SJSA1 (cell line): ENCODE measurements at regions not wholly inside any gene's neighbourhood (a gene's known extent, or its start where the extent isn't known, plus 50 kb on each side); places are given as distances from the start of the nearest gene placed in this dataset.

Experiments
- DNase-seq, 2 experiments: peaks; one replicate each; pipeline ENCODE4 v3.0.0-alpha.2; 2015 to 2020; ENCODE audit warnings: low spot score in 2 of 2, low read depth in 1 of 2
- H3K27ac ChIP-seq: fragments of 250-450 bp; sonication (Bioruptor Pico); 2 replicates; pipeline ENCODE4 v1.5.1; 2020; ENCODE audit warnings: mild to moderate bottlenecking, moderate library complexity
- H3K27me3 ChIP-seq: fragments of 250-450 bp; sonication (Bioruptor Pico); replicated peaks from 2 replicates; pipeline ENCODE4 v1.5.1; 2020; ENCODE audit warnings: mild to moderate bottlenecking, moderate library complexity
- H3K36me3 ChIP-seq: fragments of 250-450 bp; sonication (Bioruptor Pico); 2 replicates; pipeline ENCODE4 v1.5.1; 2020; ENCODE audit warnings: mild to moderate bottlenecking
- H3K4me1 ChIP-seq: fragments of 250-450 bp; sonication (Bioruptor Pico); replicated peaks from 2 replicates; pipeline ENCODE4 v1.6.1; 2021; ENCODE audit warnings: mild to moderate bottlenecking
- H3K4me3 ChIP-seq: fragments of 250-450 bp; sonication (Bioruptor Pico); 2 replicates; pipeline ENCODE4 v1.5.1; 2020; ENCODE audit warnings: mild to moderate bottlenecking
- H3K9me3 ChIP-seq: fragments of 250-450 bp; sonication (Bioruptor Pico); replicated peaks from 2 replicates; pipeline ENCODE4 v1.5.1; 2020; ENCODE audit warnings: mild to moderate bottlenecking

- Histone ChIP-seq H3K4me1 (peaks cover 23% of the 10 kb centered on the region), H3K27ac (no peak overlapping the region), H3K9me3 (no peaks in the 10 kb centered on the region), H3K36me3 (no peaks in the 10 kb centered on the region), H3K27me3 (no peaks in the 10 kb centered on the region), H3K4me3 (no peak overlapping the region)
- no peak for DNase-seq
Observed at GRCh38 chr15:56820333-56820732, 87.0 kb upstream of the ZNF280D start.

- Histone ChIP-seq H3K36me3 (no peaks in the 10 kb centered on the region), H3K9me3 (no peaks in the 10 kb centered on the region), H3K27ac (peak overlapping the region; percentile 81), H3K4me1 (peaks cover 23% of the 10 kb centered on the region), H3K4me3 (no peak overlapping the region), H3K27me3 (no peaks in the 10 kb centered on the region)
- DNase-seq, result peak; percentile 89 to 91
Observed at GRCh38 chr15:56817321-56818080, 84.2 kb upstream of the ZNF280D start.

GRCh38 chr15:56816781-56817180 is 83.5 kb upstream of the ZNF280D start:
- no peak overlapping the region for H3K4me3 ChIP-seq
- no peaks in the 10 kb centered on the region for H3K9me3 ChIP-seq
- DNase-seq, result no peak
- peak overlapping the region; percentile 5; the same call in 1 of the 2 replicates for H3K27ac ChIP-seq
- peaks cover 18% of the 10 kb centered on the region for H3K4me1 ChIP-seq
- H3K36me3 ChIP-seq, result no peaks in the 10 kb centered on the region
- H3K27me3 ChIP-seq, result no peaks in the 10 kb centered on the region

GRCh38 chr15:56815247-56815646 is 81.9 kb upstream of the ZNF280D start:
- H3K4me3 ChIP-seq, result no peak overlapping the region
- no peak overlapping the region for H3K27ac ChIP-seq
- DNase-seq, result no peak
- no peaks in the 10 kb centered on the region for H3K36me3 ChIP-seq
- no peaks in the 10 kb centered on the region for H3K9me3 ChIP-seq
- H3K4me1 ChIP-seq, result peaks cover 17% of the 10 kb centered on the region
- no peaks in the 10 kb centered on the region for H3K27me3 ChIP-seq

- no peaks in the 10 kb centered on the region for H3K27me3 ChIP-seq
- no peaks in the 10 kb centered on the region for H3K36me3 ChIP-seq
- no peak overlapping the region for H3K27ac ChIP-seq
- no peak for DNase-seq
- no peaks in the 10 kb centered on the region for H3K9me3 ChIP-seq
- no peak overlapping the region for H3K4me3 ChIP-seq
- H3K4me1 ChIP-seq, result peaks cover 17% of the 10 kb centered on the region
Observed at GRCh38 chr15:56814429-56814828, 81.1 kb upstream of the ZNF280D start.

GRCh38 chr15:56813995-56814394 is 80.7 kb upstream of the ZNF280D start:
- Histone ChIP-seq H3K9me3 (no peaks in the 10 kb centered on the region), H3K36me3 (no peaks in the 10 kb centered on the region), H3K4me1 (peaks cover 17% of the 10 kb centered on the region), H3K27ac (no peak overlapping the region), H3K27me3 (no peaks in the 10 kb centered on the region), H3K4me3 (no peak overlapping the region)
- no peak for DNase-seq

GRCh38 chr15:56812961-56813360 is 79.7 kb upstream of the ZNF280D start:
- peaks cover 14% of the 10 kb centered on the region for H3K4me1 ChIP-seq
- no peaks in the 10 kb centered on the region for H3K27me3 ChIP-seq
- H3K9me3 ChIP-seq, result peaks cover 3% of the 10 kb centered on the region; the same call in 1 of the 2 replicates
- no peak overlapping the region for H3K27ac ChIP-seq
- DNase-seq, result no peak
- no peaks in the 10 kb centered on the region for H3K36me3 ChIP-seq
- H3K4me3 ChIP-seq, result no peak overlapping the region

- no peak for DNase-seq
Observed at GRCh38 chr15:56812221-56812620, 78.9 kb upstream of the ZNF280D start.

GRCh38 chr15:56811586-56811985 is 78.3 kb upstream of the ZNF280D start:
- Histone ChIP-seq H3K27ac (no peak overlapping the region), H3K27me3 (no peaks in the 10 kb centered on the region), H3K36me3 (no peaks in the 10 kb centered on the region), H3K9me3 (peaks cover 7% of the 10 kb centered on the region; the same call in 1 of the 2 replicates), H3K4me1 (peaks cover 2% of the 10 kb centered on the region), H3K4me3 (no peak overlapping the region)
- no peak for DNase-seq

More at GRCh38 chr15:56812221-56812620, 78.9 kb upstream of the ZNF280D start:
- no peaks in the 10 kb centered on the region for H3K27me3 ChIP-seq
- peaks cover 7% of the 10 kb centered on the region; the same call in 1 of the 2 replicates for H3K9me3 ChIP-seq
- no peak overlapping the region for H3K4me3 ChIP-seq
- H3K4me1 ChIP-seq, result peaks cover 8% of the 10 kb centered on the region
- no peak overlapping the region for H3K27ac ChIP-seq
- H3K36me3 ChIP-seq, result no peaks in the 10 kb centered on the region

GRCh38 chr15:56808160-56808559 is 74.9 kb upstream of the ZNF280D start:
- Histone ChIP-seq H3K27me3 (no peaks in the 10 kb centered on the region), H3K4me3 (no peak overlapping the region), H3K36me3 (no peaks in the 10 kb centered on the region), H3K4me1 (peaks cover 10% of the 10 kb centered on the region), H3K27ac (no peak overlapping the region), H3K9me3 (peaks cover 7% of the 10 kb centered on the region; the same call in 1 of the 2 replicates)
- no peak for DNase-seq

- Histone ChIP-seq H3K27ac (peak overlapping the region; percentile 61), H3K36me3 (no peaks in the 10 kb centered on the region)
Observed at GRCh38 chr15:56806148-56806536, 72.8 kb upstream of the ZNF280D start.

GRCh38 chr15:56805466-56806147 is 72.3 kb upstream of the ZNF280D start:
- H3K4me3 ChIP-seq, result peak overlapping the region; percentile 4
- peaks cover 7% of the 10 kb centered on the region; the same call in 1 of the 2 replicates for H3K9me3 ChIP-seq
- DNase-seq, result peak; percentile 68 to 76
- H3K36me3 ChIP-seq, result no peaks in the 10 kb centered on the region
- H3K27me3 ChIP-seq, result no peaks in the 10 kb centered on the region
- H3K4me1 ChIP-seq, result peaks cover 10% of the 10 kb centered on the region
- H3K27ac ChIP-seq, result peak overlapping the region; percentile 61

More at GRCh38 chr15:56806148-56806536, 72.8 kb upstream of the ZNF280D start:
- DNase-seq, result no peak
- H3K27me3 ChIP-seq, result no peaks in the 10 kb centered on the region
- H3K4me3 ChIP-seq, result peak overlapping the region; percentile 4; the same call in 1 of the 2 replicates
- H3K9me3 ChIP-seq, result peaks cover 7% of the 10 kb centered on the region; the same call in 1 of the 2 replicates
- H3K4me1 ChIP-seq, result peaks cover 10% of the 10 kb centered on the region

- Histone ChIP-seq H3K27me3 (no peaks in the 10 kb centered on the region), H3K4me3 (no peak overlapping the region), H3K9me3 (peaks cover 7% of the 10 kb centered on the region; the same call in 1 of the 2 replicates), H3K4me1 (peaks cover 10% of the 10 kb centered on the region), H3K36me3 (no peaks in the 10 kb centered on the region), H3K27ac (no peak overlapping the region)
- no peak for DNase-seq
Observed at GRCh38 chr15:56804938-56805337, 71.6 kb upstream of the ZNF280D start.

GRCh38 chr15:56804279-56804678 is 71.0 kb upstream of the ZNF280D start:
- DNase-seq, result no peak
- no peak overlapping the region for H3K27ac ChIP-seq
- no peaks in the 10 kb centered on the region for H3K27me3 ChIP-seq
- H3K4me3 ChIP-seq, result no peak overlapping the region
- H3K4me1 ChIP-seq, result peaks cover 10% of the 10 kb centered on the region
- no peaks in the 10 kb centered on the region for H3K36me3 ChIP-seq
- H3K9me3 ChIP-seq, result peaks cover 7% of the 10 kb centered on the region; the same call in 1 of the 2 replicates
